ENCODE measurements at regions not wholly inside any gene's neighbourhood (a gene's known extent, or its start where the extent isn't known, plus 50 kb on each side); places are given as distances from the start of the nearest gene placed in this dataset.

GRCh38 chr10:31605861-31606525, 287.0 kb downstream of the ZEB1 start:
- Mint-ChIP-seq H3K9me3 (no peaks in the 10 kb centered on the region), H3K4me3 (no peak overlapping the region), H3K27ac (no peak overlapping the region), H3K36me3 (ENCODE audit: low read depth) (no peaks in the 10 kb centered on the region), H3K27me3 (ENCODE audit: insufficient read depth) (no peaks in the 10 kb centered on the region; the same call in 1 of the 2 replicates), H3K4me1 (ENCODE audit: low read depth) (peaks cover 18% of the 10 kb centered on the region)
- DNase-seq = no peak
- no peak for TF ChIP-seq CTCF (IDR thresholded peaks at IDR 0.05)

- no peak for TF ChIP-seq CTCF (IDR thresholded peaks at IDR 0.05)
- no peak overlapping the region for H3K4me3 Mint-ChIP-seq
- DNase-seq = no peak
Measured at GRCh38 chr10:31605426-31605825, 286.4 kb downstream of the ZEB1 start.

GRCh38 chr10:31604646-31605170, 285.7 kb downstream of the ZEB1 start:
- Mint-ChIP-seq H3K27me3 (ENCODE audit: insufficient read depth) (peaks cover 2% of the 10 kb centered on the region), H3K4me3 (peak overlapping the region; percentile 86; the same call in 1 of the 2 replicates), H3K36me3 (ENCODE audit: low read depth) (no peaks in the 10 kb centered on the region), H3K9me3 (no peaks in the 10 kb centered on the region), H3K4me1 (ENCODE audit: low read depth) (peaks cover 24% of the 10 kb centered on the region), H3K27ac (no peak overlapping the region)
- TF ChIP-seq CTCF (IDR thresholded peaks at IDR 0.05) = no peak
- DNase-seq = no peak

More at GRCh38 chr10:31605426-31605825, 286.4 kb downstream of the ZEB1 start:
- Mint-ChIP-seq H3K27me3 (ENCODE audit: insufficient read depth) (no peaks in the 10 kb centered on the region; the same call in 1 of the 2 replicates), H3K36me3 (ENCODE audit: low read depth) (no peaks in the 10 kb centered on the region), H3K4me1 (ENCODE audit: low read depth) (peaks cover 18% of the 10 kb centered on the region), H3K27ac (no peak overlapping the region), H3K9me3 (no peaks in the 10 kb centered on the region)

GRCh38 chr10:31604096-31604495, 285.1 kb downstream of the ZEB1 start:
- Mint-ChIP-seq H3K4me3 (peak overlapping the region; percentile 86), H3K4me1 (ENCODE audit: low read depth) (peaks cover 24% of the 10 kb centered on the region), H3K9me3 (no peaks in the 10 kb centered on the region), H3K27me3 (ENCODE audit: insufficient read depth) (peaks cover 5% of the 10 kb centered on the region), H3K27ac (peak overlapping the region; percentile 24; the same call in 1 of the 2 replicates), H3K36me3 (ENCODE audit: low read depth) (no peaks in the 10 kb centered on the region)
- TF ChIP-seq CTCF (IDR thresholded peaks at IDR 0.05) = no peak
- DNase-seq = peak; percentile 38

- Mint-ChIP-seq H3K27me3 (ENCODE audit: insufficient read depth) (peaks cover 8% of the 10 kb centered on the region), H3K4me3 (peak overlapping the region; percentile 86), H3K9me3 (no peaks in the 10 kb centered on the region), H3K36me3 (ENCODE audit: low read depth) (no peaks in the 10 kb centered on the region), H3K4me1 (ENCODE audit: low read depth) (peaks cover 24% of the 10 kb centered on the region), H3K27ac (peak overlapping the region; percentile 85)
- peak; percentile 85 for DNase-seq
- TF ChIP-seq CTCF (IDR thresholded peaks at IDR 0.05) = no peak
Measured at GRCh38 chr10:31603235-31604087, 284.4 kb downstream of the ZEB1 start.
